A549 (cell line): ENCODE measurements at regions not wholly inside any gene's neighbourhood (a gene's known extent, or its start where the extent isn't known, plus 50 kb on each side); places are given as distances from the start of the nearest gene placed in this dataset.

Experiments
- HOXA7 ChIP-seq: fragments of 250-450 bp; sonication (Bioruptor Pico); IDR thresholded peaks from 2 replicates; pipeline ENCODE4 v1.5.0; 2020; ENCODE audit warnings: mild to moderate bottlenecking, moderate library complexity
- NFE2L2 ChIP-seq: fragments of 150-350 bp; conservative IDR thresholded peaks from 2 replicates; pipeline ENCODE4 v1.6.1; 2014; ENCODE audit warnings: low read length
- POLR2A ChIP-seq: IDR thresholded peaks from 2 replicates; pipeline ENCODE4 v1.6.1; 2012; ENCODE audit warnings: mild to moderate bottlenecking, low read length
- RARB ChIP-seq: fragments of 250-450 bp; sonication (Bioruptor Pico); IDR thresholded peaks from 2 replicates; pipeline ENCODE4 v1.8.0; 2021; ENCODE audit warnings: mild to moderate bottlenecking, moderate library complexity
- TF ChIP-seq, protein P1 (sequence below): fragments of >200 bp; sonication (Bioruptor Twin); formaldehyde crosslinking; IDR thresholded peaks from 3 replicates; pipeline ENCODE4 v1.5.1; 2016
- TF ChIP-seq, protein P2 (sequence below): IDR thresholded peaks from 2 replicates; pipeline ENCODE4 v1.6.1; 2012

DNA sequence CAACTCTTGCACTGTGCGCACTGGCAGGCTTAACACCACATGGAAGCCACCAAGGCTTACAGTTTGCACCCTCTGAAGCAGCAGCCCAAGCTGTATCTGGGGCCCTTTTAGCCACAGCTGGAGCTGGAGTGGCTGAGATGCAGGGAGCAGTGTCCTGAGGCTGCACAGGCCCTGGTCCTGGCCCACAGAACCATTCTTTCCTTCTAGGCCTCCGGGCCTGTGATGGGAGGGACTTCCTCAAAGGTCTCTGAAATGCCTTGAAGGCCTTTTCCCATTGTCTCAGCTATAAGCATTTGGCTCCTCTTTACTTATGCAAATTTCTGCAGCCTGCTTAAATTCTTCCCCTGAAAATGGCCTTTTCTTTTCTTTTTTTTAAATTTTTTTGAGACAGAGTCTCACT, 104.4 kb upstream of the CPLX2 start:
- TF ChIP-seq, protein P1, sequence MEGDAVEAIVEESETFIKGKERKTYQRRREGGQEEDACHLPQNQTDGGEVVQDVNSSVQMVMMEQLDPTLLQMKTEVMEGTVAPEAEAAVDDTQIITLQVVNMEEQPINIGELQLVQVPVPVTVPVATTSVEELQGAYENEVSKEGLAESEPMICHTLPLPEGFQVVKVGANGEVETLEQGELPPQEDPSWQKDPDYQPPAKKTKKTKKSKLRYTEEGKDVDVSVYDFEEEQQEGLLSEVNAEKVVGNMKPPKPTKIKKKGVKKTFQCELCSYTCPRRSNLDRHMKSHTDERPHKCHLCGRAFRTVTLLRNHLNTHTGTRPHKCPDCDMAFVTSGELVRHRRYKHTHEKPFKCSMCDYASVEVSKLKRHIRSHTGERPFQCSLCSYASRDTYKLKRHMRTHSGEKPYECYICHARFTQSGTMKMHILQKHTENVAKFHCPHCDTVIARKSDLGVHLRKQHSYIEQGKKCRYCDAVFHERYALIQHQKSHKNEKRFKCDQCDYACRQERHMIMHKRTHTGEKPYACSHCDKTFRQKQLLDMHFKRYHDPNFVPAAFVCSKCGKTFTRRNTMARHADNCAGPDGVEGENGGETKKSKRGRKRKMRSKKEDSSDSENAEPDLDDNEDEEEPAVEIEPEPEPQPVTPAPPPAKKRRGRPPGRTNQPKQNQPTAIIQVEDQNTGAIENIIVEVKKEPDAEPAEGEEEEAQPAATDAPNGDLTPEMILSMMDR, result no peak
- TF ChIP-seq, protein P2, sequence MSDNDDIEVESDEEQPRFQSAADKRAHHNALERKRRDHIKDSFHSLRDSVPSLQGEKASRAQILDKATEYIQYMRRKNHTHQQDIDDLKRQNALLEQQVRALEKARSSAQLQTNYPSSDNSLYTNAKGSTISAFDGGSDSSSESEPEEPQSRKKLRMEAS, result no peak
- TF ChIP-seq NFE2L2 (no peak), POLR2A (no peak), RARB (CRISPR knock-in tag) (no peak), HOXA7 (CRISPR knock-in tag) (no peak)
